HL-60 (cell line): ENCODE measurements at regions not wholly inside any gene's neighbourhood (a gene's known extent, or its start where the extent isn't known, plus 50 kb on each side); places are given as distances from the start of the nearest gene placed in this dataset.

Source experiments
- DNase-seq, 2 experiments: peaks; one replicate each; pipeline ENCODE4 v3.0.0-alpha.2; 2010 to 2020; ENCODE audit warnings: low read depth in 1 of 2, low spot score in 1 of 2
- H3K27ac ChIP-seq: fragments of 250-450 bp; sonication (Bioruptor Pico); replicated peaks from 2 replicates; pipeline ENCODE4 v1.5.1; 2020; ENCODE audit warnings: mild to moderate bottlenecking, moderate library complexity
- H3K27me3 ChIP-seq: fragments of 250-450 bp; sonication (Bioruptor Pico); 2 replicates; pipeline ENCODE4 v1.5.1; 2021; ENCODE audit warnings: mild to moderate bottlenecking, moderate library complexity; ENCODE audit not compliant: insufficient read depth, poor library complexity, severe bottlenecking
- H3K4me3 ChIP-seq: replicated peaks from 2 replicates; pipeline ENCODE4 v1.5.1; 2011; ENCODE audit warnings: mild to moderate bottlenecking, control low read depth, low read length; ENCODE audit not compliant: insufficient read depth
- CTCF ChIP-seq: IDR thresholded peaks from one replicate; pipeline ENCODE4 v1.5.1; 2011; ENCODE audit warnings: low read length, control low read depth, inconsistent platforms; ENCODE audit not compliant: insufficient read depth
- GABPA ChIP-seq: IDR thresholded peaks from 2 replicates; pipeline ENCODE4 v1.6.1; 2012; ENCODE audit warnings: low read depth
- POLR2AphosphoS5 ChIP-seq: IDR thresholded peaks from 2 replicates; pipeline ENCODE4 v1.6.1; 2012; ENCODE audit warnings: low read depth
- REST ChIP-seq: IDR thresholded peaks from 2 replicates; pipeline ENCODE4 v1.6.1; 2012; ENCODE audit warnings: low read depth; ENCODE audit not compliant: insufficient replicate concordance
- SPI1 ChIP-seq: IDR thresholded peaks from 2 replicates; pipeline ENCODE4 v1.6.1; 2012; ENCODE audit warnings: low read depth, mild to moderate bottlenecking, borderline replicate concordance

- no peak for DNase-seq
- no peak overlapping the region for H3K4me3 ChIP-seq
- no peak overlapping the region for H3K27ac ChIP-seq
- no peak for TF ChIP-seq POLR2AphosphoS5
- TF ChIP-seq CTCF: no peak
- no peak for TF ChIP-seq SPI1
- no peak for TF ChIP-seq GABPA
- TF ChIP-seq REST: no peak
- peaks cover 4% of the 10 kb centered on the region for H3K27me3 ChIP-seq
Measured at GRCh38 chr20:52681288-52681687, 290.9 kb upstream of the TSHZ2 start.

GRCh38 chr20:52677216-52677615, 294.9 kb upstream of the TSHZ2 start:
- peaks cover 4% of the 10 kb centered on the region for H3K27me3 ChIP-seq
- no peak overlapping the region for H3K27ac ChIP-seq
- TF ChIP-seq GABPA (no peak), REST (no peak)
- no peak for DNase-seq
- H3K4me3 ChIP-seq: no peak overlapping the region

- H3K27ac ChIP-seq: no peak overlapping the region; the same call in 1 of the 2 replicates
Measured at GRCh38 chr20:52676283-52676995, 295.7 kb upstream of the TSHZ2 start.

More at GRCh38 chr20:52676283-52676995, 295.7 kb upstream of the TSHZ2 start:
- Histone ChIP-seq H3K4me3 (no peak overlapping the region), H3K27me3 (peaks cover 4% of the 10 kb centered on the region)
- peak in 1 of 2 experiments; percentile 22 for DNase-seq
- TF ChIP-seq CTCF (no peak), GABPA (no peak), REST (no peak), SPI1 (peak; percentile 43; the same call in 1 of the 2 replicates), POLR2AphosphoS5 (no peak)
